Left ventricle myocardium superior (tissue), 1 donor: ENCODE measurements at regions not wholly inside any gene's neighbourhood (a gene's known extent, or its start where the extent isn't known, plus 50 kb on each side); places are given as distances from the start of the nearest gene placed in this dataset.
"Not testable (repeated sequence)": the region's sequence is repeated elsewhere in the genome, so short reads cannot be mapped to it uniquely, and the experiment has no call there.

Experiments used
- ATAC-seq: fragments of 200-7000 bp; cut with Tn5 transposase; one replicate; pipeline ENCODE4 v1.9.1; 2020; ENCODE audit warnings: mild to moderate bottlenecking, moderate library complexity
- DNase-seq: peaks from one replicate; pipeline ENCODE4 v3.0.0-alpha.2; 2020
- intact Hi-C: fragments of 100-400 bp; cut with micrococcal nuclease; formaldehyde crosslinking; loops from one replicate; pipeline ENCODE4 v1.11.0; 2022
- donor health status: DM: no; HTN: yes; CAD: no; lungs with severe emphysema.

DNA sequence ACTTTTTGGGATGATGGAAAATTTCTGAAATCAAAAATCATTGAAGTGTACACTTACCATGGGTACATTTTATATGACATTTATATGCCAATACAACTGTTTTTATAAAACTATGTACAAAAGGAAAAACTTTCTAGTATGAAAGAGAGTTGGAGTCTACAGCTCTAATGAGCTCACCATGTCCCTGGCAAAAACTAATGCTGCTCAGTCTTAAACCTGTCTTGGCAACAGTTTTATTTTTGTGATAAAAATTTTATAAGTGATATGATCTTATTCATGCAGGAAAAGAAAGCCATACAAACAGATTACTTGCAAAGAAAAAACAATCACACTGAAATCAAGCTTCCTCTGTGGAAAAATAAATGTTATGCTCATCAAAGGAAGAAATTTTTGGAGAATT is 78.9 kb upstream of the RASEF start:
- no peak for ATAC-seq
- intact Hi-C loops = no loop called here
- no peak for DNase-seq

DNA sequence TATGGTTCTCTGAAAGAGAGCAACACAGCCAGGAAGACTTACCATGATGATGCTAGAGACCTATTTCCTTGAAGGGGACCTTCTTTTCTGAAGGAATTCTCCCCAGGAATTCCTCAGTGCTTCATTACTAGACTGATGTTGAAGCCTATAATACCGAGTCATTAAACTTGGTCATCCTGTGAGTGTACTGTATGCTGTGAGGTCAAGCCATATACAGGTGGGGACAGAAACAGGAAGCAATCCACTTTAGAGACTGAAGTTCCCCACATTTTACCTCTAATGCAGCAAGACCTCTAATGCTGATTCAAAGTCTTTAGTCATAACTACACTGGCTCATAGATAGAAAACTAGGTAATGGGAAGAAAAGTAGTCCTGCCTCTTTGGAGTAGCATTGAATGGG is 77.1 kb upstream of the RASEF start:
- no peak for DNase-seq
- intact Hi-C loops = no loop called here
- no peak for ATAC-seq

DNA sequence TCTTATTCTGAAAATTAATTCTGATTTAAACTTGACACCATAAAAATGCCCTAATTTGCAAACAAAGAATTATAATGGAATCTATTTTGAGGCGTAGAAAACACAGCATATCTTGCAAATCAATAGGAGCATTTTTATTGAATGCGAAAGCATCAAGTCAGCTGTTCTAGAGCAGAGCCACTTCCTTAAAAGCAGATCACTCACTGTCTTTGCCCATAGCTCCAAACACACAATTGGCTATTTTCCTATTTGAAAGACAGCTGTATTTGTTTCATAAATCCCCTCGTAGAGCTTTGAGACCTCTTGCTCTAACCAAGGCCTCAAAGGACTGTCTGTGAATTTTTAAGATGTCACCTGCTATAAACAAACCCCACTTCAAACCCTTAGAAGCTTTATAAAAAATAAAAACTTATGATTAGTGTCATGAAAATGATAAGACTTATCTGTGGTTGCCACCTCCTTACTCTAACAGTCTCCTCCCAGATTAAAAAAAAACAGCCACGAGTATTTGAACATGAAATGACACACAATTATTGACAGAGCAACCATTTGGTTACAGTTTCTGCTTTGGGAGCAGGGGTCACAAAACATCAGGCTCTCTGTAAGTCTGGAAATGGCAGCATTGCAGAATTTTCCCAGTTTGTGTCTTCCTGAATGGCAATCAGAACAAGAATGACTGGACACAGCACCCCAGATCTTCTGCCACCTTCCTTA is 75.6 kb upstream of the RASEF start:
- intact Hi-C loops = no loop called here

DNA sequence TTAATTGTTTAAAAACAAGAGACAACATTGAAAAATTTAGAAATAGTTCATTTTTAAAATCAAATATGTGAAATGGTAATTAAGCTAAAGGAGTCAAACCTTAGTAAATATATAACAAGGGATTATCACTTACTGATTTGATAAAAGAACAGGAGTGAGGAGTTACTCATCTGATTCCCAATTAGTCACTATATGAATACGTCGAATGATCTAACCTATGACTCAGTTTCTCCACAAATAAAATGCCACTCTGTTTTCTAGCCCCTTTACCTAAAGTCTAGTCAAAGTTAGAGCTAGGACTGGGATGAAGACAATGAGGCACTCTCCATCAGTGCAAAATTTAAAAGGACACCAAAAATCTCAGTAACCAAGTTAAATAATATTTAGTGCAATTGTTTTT is 70.4 kb upstream of the RASEF start:
- ATAC-seq = no peak
- intact Hi-C loops = no loop called here
- no peak for DNase-seq

More for the DNA sequence above, 75.6 kb upstream of the RASEF start:
- DNase-seq (no peak), ATAC-seq (no peak)

DNA sequence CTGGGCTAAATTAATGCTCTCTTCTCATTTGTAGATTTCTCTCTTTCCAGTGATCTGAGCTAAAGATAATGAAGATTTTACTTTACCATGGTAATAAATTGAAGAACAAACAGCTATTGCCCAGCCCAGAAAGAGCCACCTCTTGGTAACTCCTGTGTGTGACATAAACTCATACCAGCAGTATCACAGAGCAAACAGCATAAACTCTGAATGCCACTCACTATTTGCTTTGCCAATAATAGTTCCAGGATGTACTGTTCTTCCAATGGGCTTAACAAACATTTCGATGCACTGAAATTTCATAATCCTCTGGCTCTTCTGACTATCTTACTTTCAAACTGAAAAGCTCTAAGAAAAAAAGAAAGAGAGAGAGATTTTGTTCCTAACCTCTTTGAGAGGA is 69.8 kb upstream of the RASEF start:
- no peak for ATAC-seq
- intact Hi-C loops = no loop called here
- DNase-seq = no peak

DNA sequence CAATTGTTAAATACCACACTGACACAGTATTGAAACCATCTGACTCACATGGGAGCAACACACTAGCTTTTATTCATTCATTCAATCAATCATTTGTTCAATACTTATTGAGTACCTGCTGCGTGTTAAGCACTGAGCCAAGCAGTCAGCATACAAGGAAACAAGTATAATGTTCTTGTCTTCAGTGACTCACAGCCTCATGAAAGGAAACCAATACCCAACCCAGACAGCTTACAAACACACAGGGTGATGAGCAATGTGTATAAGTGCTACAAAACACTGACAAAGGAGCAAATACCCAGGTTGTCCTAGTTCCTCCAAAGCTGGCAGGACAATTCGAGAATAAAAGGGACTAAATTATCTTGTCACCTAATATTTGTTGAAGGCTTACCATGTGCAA is 67.6 kb upstream of the RASEF start:
- intact Hi-C loops = no loop called here
- ATAC-seq (no peak), DNase-seq (no peak)

DNA sequence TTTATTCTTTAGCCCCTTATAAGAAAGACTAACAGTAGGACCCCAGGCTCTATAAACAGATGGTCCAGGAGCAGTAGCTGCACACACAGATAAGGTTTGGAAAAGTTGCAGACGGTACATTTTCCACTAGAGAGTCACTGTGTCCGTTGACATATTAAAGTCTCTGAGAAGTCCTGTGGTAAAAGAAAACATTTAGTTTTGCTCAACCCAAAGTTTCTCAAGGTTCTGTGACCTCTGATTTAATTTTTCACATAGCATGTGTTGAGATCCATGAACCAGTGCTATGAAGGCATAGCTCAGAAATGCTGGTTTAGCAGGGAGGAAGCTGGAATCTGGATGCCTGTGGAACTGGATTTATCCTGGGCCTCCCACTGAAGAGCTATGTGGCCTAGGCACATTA is 62.7 kb upstream of the RASEF start:
- no peak for DNase-seq
- ATAC-seq = no peak
- intact Hi-C loops = no loop called here

DNA sequence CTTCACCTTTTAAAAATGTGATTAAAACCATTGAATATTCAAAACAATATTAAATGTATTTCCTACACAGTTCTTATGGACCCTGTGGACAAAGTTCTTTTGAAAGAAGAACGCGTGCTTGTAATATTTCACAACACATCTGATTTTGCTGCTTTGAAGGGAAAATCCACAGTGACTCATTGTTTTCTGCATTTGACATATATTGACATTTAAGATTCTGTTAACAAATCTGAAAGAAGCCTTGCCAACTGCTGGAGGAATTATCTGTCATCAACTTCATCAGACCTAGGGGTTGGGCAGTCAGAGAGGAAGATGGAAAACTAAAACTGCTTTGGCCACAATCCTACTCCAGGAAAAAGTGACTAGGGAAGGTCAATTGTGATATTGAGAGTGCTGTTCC is 56.9 kb upstream of the RASEF start:
- DNase-seq (no peak), ATAC-seq (no peak)
- intact Hi-C loops = no loop called here

DNA sequence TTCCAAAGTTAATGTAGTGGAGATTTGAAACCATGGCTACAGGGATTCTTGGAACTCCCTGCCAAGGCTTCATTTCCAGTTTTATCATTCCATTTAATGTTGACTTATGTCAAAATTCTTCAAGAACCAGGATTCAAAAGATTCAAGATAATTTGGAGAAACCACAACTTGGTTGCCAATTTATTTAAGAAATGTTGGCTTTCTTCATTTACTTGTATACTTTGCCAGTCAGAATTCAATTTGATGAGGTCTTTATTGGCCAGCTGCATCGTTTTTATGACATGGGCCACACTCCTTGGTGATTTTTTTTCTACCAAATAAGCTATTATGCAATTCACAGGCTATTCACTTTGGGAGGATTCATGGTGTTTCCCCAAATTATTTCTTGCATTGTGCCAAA is 53.1 kb upstream of the RASEF start:
- intact Hi-C loops = no loop called here
- DNase-seq (no peak), ATAC-seq (no peak)

DNA sequence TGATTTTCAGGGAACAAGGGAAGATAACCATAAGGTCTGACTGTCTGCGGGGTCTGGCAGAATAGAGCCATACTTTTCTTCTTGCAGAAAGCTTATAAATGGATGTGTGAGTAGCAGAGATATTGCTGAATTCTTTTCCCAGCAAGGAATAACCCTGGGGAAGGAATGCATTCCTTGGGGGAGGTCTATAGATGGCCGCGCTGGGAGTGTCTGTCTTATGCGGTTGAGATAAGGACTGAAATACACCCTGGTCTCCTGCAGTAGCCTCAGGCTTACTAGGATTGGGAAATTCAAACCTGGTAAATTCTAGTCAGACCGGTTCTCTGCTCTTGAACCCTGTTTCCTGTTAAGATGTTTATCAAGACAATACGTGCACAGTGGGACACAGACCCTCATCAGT is 50.5 kb upstream of the RASEF start:
- ATAC-seq, intact Hi-C loops, DNase-seq: not testable (repeated sequence)
